ENCODE measurements at regions not wholly inside any gene's neighbourhood (a gene's known extent, or its start where the extent isn't known, plus 50 kb on each side); places are given as distances from the start of the nearest gene placed in this dataset.

- H3K4me3 Mint-ChIP-seq: no peak overlapping the region
- H3K4me1 ChIP-seq (ENCODE audit: insufficient read depth, low read length): no peaks in the 10 kb centered on the region
- no peaks in the 10 kb centered on the region for H3K4me1 Mint-ChIP-seq
- ChIA-PET POLR2A (ENCODE audit: partially characterized antibody) (no interaction called here), CTCF (ENCODE audit: partially characterized antibody) (no interaction called here)
- H3K27ac Mint-ChIP-seq: no peak overlapping the region
- H3K27me3 Mint-ChIP-seq: no peaks in the 10 kb centered on the region
- no peak overlapping the region for H3K4me3 ChIP-seq (ENCODE audit: low read length in 2 of 2)
- no peaks in the 10 kb centered on the region for H3K9me3 ChIP-seq (ENCODE audit: control insufficient read depth in 1 of 2, low read length in 2 of 2)
- no peaks in the 10 kb centered on the region for H3K27me3 ChIP-seq (ENCODE audit: insufficient read depth, low read length)
- DNase-seq: no peak
- peaks cover 0 to 6% (median 0%) of the 10 kb centered on the region in 8 donors for H3K9me3 Mint-ChIP-seq
- intact Hi-C loops (cut with micrococcal nuclease): no loop called here
- H3K36me3 ChIP-seq (ENCODE audit: insufficient read depth, low read length): no peaks in the 10 kb centered on the region
- H3K27ac ChIP-seq (ENCODE audit: low read depth, low read length): no peak overlapping the region
- H3K36me3 Mint-ChIP-seq: no peaks in the 10 kb centered on the region
Observed at GRCh38 chr3:159559771-159560170, 428.9 kb upstream of the IL12A start.

GRCh38 chr3:159560214-159560979 lies 428.2 kb upstream of the IL12A start:
- CTCF ChIA-PET (ENCODE audit: partially characterized antibody): no interaction called here
- intact Hi-C loops (cut with micrococcal nuclease): no loop called here

GRCh38 chr3:159565313-159565712 lies 423.3 kb upstream of the IL12A start:
- CTCF ChIA-PET (ENCODE audit: partially characterized antibody): no interaction called here
- H3K4me3 ChIP-seq (ENCODE audit: low read length in 2 of 2): no peak overlapping the region
- no peaks in the 10 kb centered on the region for H3K36me3 ChIP-seq (ENCODE audit: insufficient read depth, low read length)
- Mint-ChIP-seq H3K4me1 (no peaks in the 10 kb centered on the region), H3K4me3 (no peak overlapping the region), H3K27ac (no peak overlapping the region), H3K9me3 (peaks cover 0 to 5% (median 0%) of the 10 kb centered on the region in 8 donors), H3K27me3 (no peaks in the 10 kb centered on the region), H3K36me3 (no peaks in the 10 kb centered on the region)
- no peaks in the 10 kb centered on the region for H3K9me3 ChIP-seq (ENCODE audit: control insufficient read depth in 1 of 2, low read length in 2 of 2)
- DNase-seq: no peak
- intact Hi-C loops (cut with micrococcal nuclease): no loop called here
- H3K4me1 ChIP-seq (ENCODE audit: insufficient read depth, low read length): no peaks in the 10 kb centered on the region
- H3K27ac ChIP-seq (ENCODE audit: low read depth, low read length): no peak overlapping the region
- no peaks in the 10 kb centered on the region for H3K27me3 ChIP-seq (ENCODE audit: insufficient read depth, low read length)
- POLR2A ChIA-PET (ENCODE audit: partially characterized antibody): no interaction called here

More at GRCh38 chr3:159560214-159560979, 428.2 kb upstream of the IL12A start:
- Mint-ChIP-seq H3K27ac (no peak overlapping the region), H3K4me3 (no peak overlapping the region), H3K36me3 (no peaks in the 10 kb centered on the region), H3K27me3 (no peaks in the 10 kb centered on the region), H3K9me3 (peaks cover 0 to 5% (median 0%) of the 10 kb centered on the region in 8 donors), H3K4me1 (no peaks in the 10 kb centered on the region)
- no peaks in the 10 kb centered on the region for H3K4me1 ChIP-seq (ENCODE audit: insufficient read depth, low read length)
- H3K9me3 ChIP-seq (ENCODE audit: control insufficient read depth in 1 of 2, low read length in 2 of 2): no peaks in the 10 kb centered on the region
- POLR2A ChIA-PET (ENCODE audit: partially characterized antibody): no interaction called here
- no peak overlapping the region for H3K4me3 ChIP-seq (ENCODE audit: low read length in 2 of 2)
- no peak overlapping the region for H3K27ac ChIP-seq (ENCODE audit: low read depth, low read length)
- H3K27me3 ChIP-seq (ENCODE audit: insufficient read depth, low read length): no peaks in the 10 kb centered on the region
- no peaks in the 10 kb centered on the region for H3K36me3 ChIP-seq (ENCODE audit: insufficient read depth, low read length)
- DNase-seq: no peak

GRCh38 chr3:159583662-159584061 lies 405.0 kb upstream of the IL12A start:
- H3K4me1 Mint-ChIP-seq: no peaks in the 10 kb centered on the region
- POLR2A ChIA-PET (ENCODE audit: partially characterized antibody): no interaction called here

GRCh38 chr3:159584421-159584820 lies 404.2 kb upstream of the IL12A start:
- DNase-seq: no peak
- peaks cover 0 to under 1% (median 0%) of the 10 kb centered on the region in 8 donors for H3K9me3 Mint-ChIP-seq
- Histone ChIP-seq H3K36me3 (ENCODE audit: insufficient read depth, low read length) (no peaks in the 10 kb centered on the region), H3K27me3 (ENCODE audit: insufficient read depth, low read length) (no peaks in the 10 kb centered on the region), H3K9me3 (ENCODE audit: control insufficient read depth in 1 of 2, low read length in 2 of 2) (no peaks in the 10 kb centered on the region), H3K4me3 (ENCODE audit: low read length in 2 of 2) (no peak overlapping the region), H3K4me1 (ENCODE audit: insufficient read depth, low read length) (no peaks in the 10 kb centered on the region), H3K27ac (ENCODE audit: low read depth, low read length) (no peak overlapping the region)
- ChIA-PET CTCF (ENCODE audit: partially characterized antibody) (no interaction called here), POLR2A (ENCODE audit: partially characterized antibody) (no interaction called here)
- no peaks in the 10 kb centered on the region for H3K4me1 Mint-ChIP-seq
- no peaks in the 10 kb centered on the region for H3K27me3 Mint-ChIP-seq
- H3K4me3 Mint-ChIP-seq: no peak overlapping the region
- intact Hi-C loops (cut with micrococcal nuclease): no loop called here
- no peak overlapping the region for H3K27ac Mint-ChIP-seq
- H3K36me3 Mint-ChIP-seq: no peaks in the 10 kb centered on the region

More at GRCh38 chr3:159583662-159584061, 405.0 kb upstream of the IL12A start:
- H3K27me3 Mint-ChIP-seq: no peaks in the 10 kb centered on the region
- intact Hi-C loops (cut with micrococcal nuclease): no loop called here
- CTCF ChIA-PET (ENCODE audit: partially characterized antibody): no interaction called here
- Histone ChIP-seq H3K36me3 (ENCODE audit: insufficient read depth, low read length) (no peaks in the 10 kb centered on the region), H3K27ac (ENCODE audit: low read depth, low read length) (no peak overlapping the region), H3K9me3 (ENCODE audit: control insufficient read depth in 1 of 2, low read length in 2 of 2) (no peaks in the 10 kb centered on the region), H3K27me3 (ENCODE audit: insufficient read depth, low read length) (no peaks in the 10 kb centered on the region), H3K4me3 (ENCODE audit: low read length in 2 of 2) (no peak overlapping the region), H3K4me1 (ENCODE audit: insufficient read depth, low read length) (no peaks in the 10 kb centered on the region)
- H3K36me3 Mint-ChIP-seq: no peaks in the 10 kb centered on the region
- DNase-seq: no peak
- H3K27ac Mint-ChIP-seq: no peak overlapping the region
- no peak overlapping the region for H3K4me3 Mint-ChIP-seq
- H3K9me3 Mint-ChIP-seq: peaks cover 0 to 2% (median 0%) of the 10 kb centered on the region in 8 donors

GRCh38 chr3:159586571-159587202 lies 401.9 kb upstream of the IL12A start:
- H3K4me3 Mint-ChIP-seq: no peak overlapping the region
- ChIA-PET CTCF (ENCODE audit: partially characterized antibody) (no interaction called here), POLR2A (ENCODE audit: partially characterized antibody) (no interaction called here)
- H3K27ac Mint-ChIP-seq: no peak overlapping the region
- Histone ChIP-seq H3K9me3 (ENCODE audit: control insufficient read depth in 1 of 2, low read length in 2 of 2) (no peaks in the 10 kb centered on the region), H3K27me3 (ENCODE audit: insufficient read depth, low read length) (no peaks in the 10 kb centered on the region), H3K4me3 (ENCODE audit: low read length in 2 of 2) (no peak overlapping the region), H3K27ac (ENCODE audit: low read depth, low read length) (no peak overlapping the region), H3K4me1 (ENCODE audit: insufficient read depth, low read length) (no peaks in the 10 kb centered on the region), H3K36me3 (ENCODE audit: insufficient read depth, low read length) (no peaks in the 10 kb centered on the region)
- intact Hi-C loops (cut with micrococcal nuclease): no loop called here
- H3K4me1 Mint-ChIP-seq: no peaks in the 10 kb centered on the region
- DNase-seq: no peak
- H3K9me3 Mint-ChIP-seq: peaks cover 0 to 11% (median 2%) of the 10 kb centered on the region in 8 donors
- no peaks in the 10 kb centered on the region for H3K27me3 Mint-ChIP-seq
- H3K36me3 Mint-ChIP-seq: no peaks in the 10 kb centered on the region

- no peak overlapping the region for H3K27ac ChIP-seq (ENCODE audit: low read depth, low read length)
- POLR2A ChIA-PET (ENCODE audit: partially characterized antibody): no interaction called here
- CTCF ChIA-PET (ENCODE audit: partially characterized antibody): no interaction called here
Observed at GRCh38 chr3:159593927-159594605, 394.6 kb upstream of the IL12A start.

More at GRCh38 chr3:159593927-159594605, 394.6 kb upstream of the IL12A start:
- no peak overlapping the region for H3K4me3 ChIP-seq (ENCODE audit: low read length in 2 of 2)
- no peaks in the 10 kb centered on the region for H3K4me1 ChIP-seq (ENCODE audit: insufficient read depth, low read length)
- H3K9me3 ChIP-seq (ENCODE audit: control insufficient read depth in 1 of 2, low read length in 2 of 2): no peaks in the 10 kb centered on the region
- Mint-ChIP-seq H3K27ac (no peak overlapping the region), H3K27me3 (peaks cover 0 to 4% of the 10 kb centered on the region in 2 donors), H3K9me3 (peaks cover 2 to 31% (median 16%) of the 10 kb centered on the region in 8 donors), H3K4me1 (no peaks in the 10 kb centered on the region), H3K4me3 (no peak overlapping the region), H3K36me3 (no peaks in the 10 kb centered on the region)
- intact Hi-C loops (cut with micrococcal nuclease): no loop called here
- no peak for DNase-seq
- H3K27me3 ChIP-seq (ENCODE audit: insufficient read depth, low read length): no peaks in the 10 kb centered on the region
- no peaks in the 10 kb centered on the region for H3K36me3 ChIP-seq (ENCODE audit: insufficient read depth, low read length)

Measured in CD4-positive, alpha-beta memory T cell (primary cell).